HAP-1 (cell line): ENCODE measurements at regions not wholly inside any gene's neighbourhood (a gene's known extent, or its start where the extent isn't known, plus 50 kb on each side); places are given as distances from the start of the nearest gene placed in this dataset.

Experiments
- DNase-seq, 2 experiments: peaks; one replicate each; pipeline ENCODE4 v3.0.0-alpha.2; 2016 to 2020; ENCODE audit warnings: low spot score in 2 of 2
- H3K27me3 ChIP-seq: fragments of 250-450 bp; sonication (Bioruptor Pico); 2 replicates; pipeline ENCODE4 v1.5.1; 2020; ENCODE audit warnings: low read depth, mild to moderate bottlenecking, moderate library complexity
- H3K36me3 ChIP-seq: fragments of 250-450 bp; sonication (Bioruptor Pico); replicated peaks from 2 replicates; pipeline ENCODE4 v1.5.1; 2020; ENCODE audit warnings: mild to moderate bottlenecking
- H3K4me1 ChIP-seq: fragments of 250-450 bp; sonication (Bioruptor Pico); 2 replicates; pipeline ENCODE4 v1.5.1; 2020; ENCODE audit warnings: mild to moderate bottlenecking
- H3K4me3 ChIP-seq: fragments of 250-450 bp; sonication (Bioruptor Pico); 2 replicates; pipeline ENCODE4 v1.5.1; 2020; ENCODE audit warnings: mild to moderate bottlenecking, moderate library complexity
- H3K9me3 ChIP-seq: fragments of 250-450 bp; sonication (Bioruptor Pico); 2 replicates; pipeline ENCODE4 v1.5.1; 2020; ENCODE audit warnings: mild to moderate bottlenecking, moderate library complexity
- in situ Hi-C: fragments of 300-500 bp; cut with MboI; formaldehyde crosslinking; loops from 3 replicates; pipeline ENCODE4 v1.14.3; 2020; ENCODE audit warnings: low sequenced_read_pairs, inconsistent platforms, mixed read lengths

DNA sequence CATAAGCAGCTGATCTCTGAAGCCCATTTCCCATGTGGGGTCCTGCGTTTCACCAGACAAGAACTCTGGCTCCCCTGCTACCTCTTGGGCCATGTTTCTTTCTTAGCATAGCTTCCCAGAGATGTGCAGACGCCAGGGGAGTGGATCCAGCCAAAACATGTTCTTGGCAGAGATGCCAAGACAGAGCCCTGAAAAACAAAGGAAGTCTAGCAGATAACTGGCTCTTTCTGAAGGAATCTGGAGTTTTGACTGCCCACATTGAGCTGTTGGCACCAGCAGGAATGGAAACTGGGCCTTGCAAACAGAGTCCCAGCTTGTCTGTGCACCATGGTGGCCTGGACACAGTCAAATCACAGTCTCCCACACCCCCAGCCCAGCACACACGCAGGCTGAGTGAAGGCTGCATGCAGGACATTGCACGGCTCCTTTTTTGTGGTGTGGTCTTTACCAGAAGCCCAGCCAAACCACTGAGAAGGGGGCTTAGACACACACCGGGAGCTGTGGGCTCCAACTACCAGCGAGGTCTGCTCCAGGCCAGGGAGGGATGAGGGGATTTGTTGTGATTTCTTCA is 114.7 kb downstream of the SNX18 start:
- DNase-seq: no peak
- H3K9me3 ChIP-seq: no peaks in the 10 kb centered on the region
- H3K4me3 ChIP-seq: no peak overlapping the region
- H3K4me1 ChIP-seq: no peaks in the 10 kb centered on the region
- H3K36me3 ChIP-seq: no peaks in the 10 kb centered on the region
- no peaks in the 10 kb centered on the region for H3K27me3 ChIP-seq
- in situ Hi-C loops: no loop called here

- H3K27me3 ChIP-seq: no peaks in the 10 kb centered on the region; the same call in 1 of the 2 replicates
- in situ Hi-C loops: no loop called here
- H3K36me3 ChIP-seq: no peaks in the 10 kb centered on the region
- no peaks in the 10 kb centered on the region for H3K9me3 ChIP-seq
- H3K4me3 ChIP-seq: no peak overlapping the region
- no peak for DNase-seq
- H3K4me1 ChIP-seq: no peaks in the 10 kb centered on the region
These were observed 113.3 kb downstream of the SNX18 start for GRCh38 chr5:54630738-54631359.

DNA sequence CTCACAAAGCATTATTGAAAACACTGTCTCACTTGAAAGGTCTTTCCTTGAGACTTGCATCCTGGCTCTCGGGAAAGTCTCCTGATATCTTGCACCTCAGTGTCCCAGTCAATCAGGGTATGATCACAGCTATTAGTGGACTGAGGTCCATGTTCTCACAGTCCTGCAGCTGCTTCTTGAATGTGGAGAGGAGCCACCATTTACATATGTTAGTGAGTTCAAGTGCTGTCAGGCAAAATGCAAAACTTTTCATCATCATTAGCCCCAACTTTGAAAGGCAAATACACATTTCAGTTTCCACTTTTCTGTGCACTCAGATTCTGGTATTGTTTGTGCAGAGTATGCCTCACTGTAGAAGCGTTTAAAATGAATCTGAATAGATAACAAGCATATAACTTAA is 111.6 kb downstream of the SNX18 start:
- in situ Hi-C loops: no loop called here
- Histone ChIP-seq H3K36me3 (no peaks in the 10 kb centered on the region), H3K4me3 (no peak overlapping the region), H3K4me1 (no peaks in the 10 kb centered on the region), H3K9me3 (no peaks in the 10 kb centered on the region), H3K27me3 (no peaks in the 10 kb centered on the region; the same call in 1 of the 2 replicates)
- no peak for DNase-seq

DNA sequence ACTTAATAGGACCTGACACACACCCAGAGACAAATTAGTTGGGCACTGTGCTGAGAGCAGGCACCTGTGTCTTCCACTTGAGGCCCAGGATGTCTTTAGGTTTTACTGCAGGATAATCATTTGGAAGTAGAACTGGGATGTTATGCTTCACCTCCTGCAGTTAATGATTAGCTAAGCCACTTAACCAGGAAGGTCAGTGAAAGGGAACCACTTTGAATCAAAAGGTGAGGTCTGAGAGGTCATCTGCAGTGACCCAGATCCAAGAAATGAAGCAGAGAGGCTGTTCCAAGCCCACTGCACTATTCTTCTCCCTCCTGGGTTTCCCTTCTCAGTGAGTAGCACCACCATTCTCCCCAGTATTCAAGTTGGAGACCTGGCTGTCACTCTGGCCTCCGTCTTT is 110.5 kb downstream of the SNX18 start:
- no peak for DNase-seq

GRCh38 chr5:54626407-54626806 is 108.8 kb downstream of the SNX18 start:
- H3K9me3 ChIP-seq: no peaks in the 10 kb centered on the region
- no peak for DNase-seq
- H3K4me1 ChIP-seq: no peaks in the 10 kb centered on the region
- no peak overlapping the region for H3K4me3 ChIP-seq
- H3K36me3 ChIP-seq: no peaks in the 10 kb centered on the region
- no peaks in the 10 kb centered on the region; the same call in 1 of the 2 replicates for H3K27me3 ChIP-seq
- in situ Hi-C loops: no loop called here

More for the DNA sequence above, 110.5 kb downstream of the SNX18 start:
- Histone ChIP-seq H3K27me3 (no peaks in the 10 kb centered on the region; the same call in 1 of the 2 replicates), H3K4me1 (no peaks in the 10 kb centered on the region), H3K9me3 (no peaks in the 10 kb centered on the region), H3K4me3 (no peak overlapping the region), H3K36me3 (no peaks in the 10 kb centered on the region)
- in situ Hi-C loops: no loop called here

DNA sequence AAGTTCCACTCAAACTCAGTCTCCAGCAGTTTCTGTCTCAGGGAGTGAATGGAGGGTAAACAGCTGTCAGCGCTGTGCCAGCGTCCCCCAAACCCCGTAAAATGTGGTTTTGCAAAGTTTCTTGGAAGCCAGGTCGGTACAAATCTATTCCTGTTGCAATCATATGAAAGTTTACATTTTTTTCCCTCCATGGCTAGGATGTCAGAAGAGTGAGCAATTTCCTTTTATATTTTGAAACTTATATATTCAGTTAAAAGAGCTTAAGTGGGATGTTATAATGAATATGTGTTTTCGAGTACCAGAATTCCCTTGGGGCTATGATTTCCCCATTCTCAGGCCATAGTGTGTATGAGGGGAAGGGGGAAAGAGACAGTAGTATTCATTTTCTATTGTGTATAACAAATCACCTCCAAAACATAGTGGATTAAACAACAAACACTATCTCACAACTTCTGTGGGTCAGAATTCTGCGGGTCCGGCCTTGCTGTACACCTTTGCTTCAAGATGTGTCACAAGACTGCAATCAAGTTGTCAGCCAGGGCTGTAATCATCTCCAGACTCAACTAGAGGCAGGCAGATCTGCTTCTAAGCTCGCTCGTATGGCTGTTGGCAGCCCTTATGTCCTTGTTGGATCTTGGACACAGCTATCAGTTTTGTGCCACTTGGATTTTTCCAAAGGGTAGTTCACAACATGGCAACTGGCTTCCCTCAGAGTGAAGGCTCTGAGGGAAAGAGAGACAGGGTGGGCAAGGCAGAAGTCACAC is 107.4 kb downstream of the SNX18 start:
- Histone ChIP-seq H3K4me3 (no peak overlapping the region), H3K36me3 (no peaks in the 10 kb centered on the region), H3K9me3 (no peaks in the 10 kb centered on the region), H3K4me1 (no peaks in the 10 kb centered on the region), H3K27me3 (no peaks in the 10 kb centered on the region; the same call in 1 of the 2 replicates)
- no peak for DNase-seq
- in situ Hi-C loops: no loop called here

DNA sequence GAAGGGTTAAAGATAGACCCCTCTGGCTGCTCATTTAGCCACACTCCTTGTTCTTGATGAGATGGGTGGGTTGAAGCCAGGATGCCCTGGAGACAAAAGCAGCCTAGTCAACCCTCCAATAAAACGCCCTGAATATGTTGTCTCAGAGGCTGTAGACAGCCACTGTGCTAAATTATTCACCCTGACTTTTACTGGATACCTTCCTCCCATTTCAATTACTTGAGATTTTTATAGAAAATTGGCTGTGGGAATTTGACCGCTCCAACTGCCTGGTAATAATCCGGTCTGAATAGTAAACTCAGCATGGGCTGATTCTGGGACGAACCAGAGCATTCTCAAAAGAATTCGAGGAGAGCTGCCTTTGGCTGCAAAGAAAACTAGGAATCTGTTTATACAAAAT is 104.2 kb downstream of the SNX18 start:
- Histone ChIP-seq H3K9me3 (no peaks in the 10 kb centered on the region), H3K36me3 (no peaks in the 10 kb centered on the region), H3K27me3 (no peaks in the 10 kb centered on the region; the same call in 1 of the 2 replicates), H3K4me3 (no peak overlapping the region), H3K4me1 (no peaks in the 10 kb centered on the region; the same call in 1 of the 2 replicates)
- in situ Hi-C loops: no loop called here
- DNase-seq: no peak

DNA sequence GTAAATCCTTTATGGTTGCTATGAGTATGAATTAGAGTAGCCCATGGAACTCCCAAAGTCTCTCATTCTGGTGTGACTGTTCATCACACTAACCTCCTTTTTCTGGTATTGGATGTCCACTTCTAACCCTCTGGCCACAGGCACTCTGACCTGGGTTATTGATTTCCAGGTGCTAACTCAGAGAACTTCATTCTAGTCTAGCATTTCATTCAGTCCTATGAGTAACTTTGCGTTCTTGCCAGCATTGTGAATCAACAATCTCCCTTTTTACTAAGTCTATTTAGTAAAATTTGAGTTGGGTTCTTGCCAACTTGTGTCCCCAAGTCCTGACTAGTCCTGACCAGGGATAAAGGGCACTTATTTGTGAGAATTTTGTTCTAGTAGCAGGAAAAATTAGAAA is 103.5 kb downstream of the SNX18 start:
- no peak for DNase-seq
- Histone ChIP-seq H3K4me1 (no peaks in the 10 kb centered on the region; the same call in 1 of the 2 replicates), H3K27me3 (no peaks in the 10 kb centered on the region; the same call in 1 of the 2 replicates), H3K36me3 (no peaks in the 10 kb centered on the region), H3K4me3 (no peak overlapping the region), H3K9me3 (no peaks in the 10 kb centered on the region)
- in situ Hi-C loops: no loop called here

GRCh38 chr5:54620141-54620933 is 102.8 kb downstream of the SNX18 start:
- Histone ChIP-seq H3K27me3 (no peaks in the 10 kb centered on the region), H3K4me3 (no peak overlapping the region), H3K9me3 (no peaks in the 10 kb centered on the region), H3K36me3 (no peaks in the 10 kb centered on the region), H3K4me1 (no peaks in the 10 kb centered on the region; the same call in 1 of the 2 replicates)
- in situ Hi-C loops: no loop called here
- no peak for DNase-seq

DNA sequence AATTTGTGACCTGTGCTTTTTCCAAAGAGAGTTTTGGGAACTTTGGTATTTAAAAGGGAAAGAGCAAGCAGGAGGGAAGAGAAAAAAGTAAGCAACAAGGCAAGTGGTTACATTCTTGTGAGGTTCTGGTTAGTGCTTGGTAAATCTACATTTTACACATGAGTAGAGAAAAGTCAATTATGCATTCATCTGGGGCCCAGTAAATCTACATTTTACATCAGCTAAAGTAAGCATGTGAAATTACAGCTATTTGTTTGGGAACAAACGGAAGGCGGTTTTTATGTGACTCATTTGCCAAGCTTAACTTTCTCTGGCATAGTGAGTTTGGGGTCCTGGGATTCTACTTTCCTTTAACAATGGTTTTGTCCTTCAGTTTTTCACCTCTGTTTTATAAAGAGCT is 102.2 kb downstream of the SNX18 start:
- DNase-seq: no peak
- in situ Hi-C loops: no loop called here
- Histone ChIP-seq H3K4me3 (no peak overlapping the region), H3K4me1 (no peaks in the 10 kb centered on the region; the same call in 1 of the 2 replicates), H3K36me3 (no peaks in the 10 kb centered on the region), H3K27me3 (no peaks in the 10 kb centered on the region), H3K9me3 (no peaks in the 10 kb centered on the region)

DNA sequence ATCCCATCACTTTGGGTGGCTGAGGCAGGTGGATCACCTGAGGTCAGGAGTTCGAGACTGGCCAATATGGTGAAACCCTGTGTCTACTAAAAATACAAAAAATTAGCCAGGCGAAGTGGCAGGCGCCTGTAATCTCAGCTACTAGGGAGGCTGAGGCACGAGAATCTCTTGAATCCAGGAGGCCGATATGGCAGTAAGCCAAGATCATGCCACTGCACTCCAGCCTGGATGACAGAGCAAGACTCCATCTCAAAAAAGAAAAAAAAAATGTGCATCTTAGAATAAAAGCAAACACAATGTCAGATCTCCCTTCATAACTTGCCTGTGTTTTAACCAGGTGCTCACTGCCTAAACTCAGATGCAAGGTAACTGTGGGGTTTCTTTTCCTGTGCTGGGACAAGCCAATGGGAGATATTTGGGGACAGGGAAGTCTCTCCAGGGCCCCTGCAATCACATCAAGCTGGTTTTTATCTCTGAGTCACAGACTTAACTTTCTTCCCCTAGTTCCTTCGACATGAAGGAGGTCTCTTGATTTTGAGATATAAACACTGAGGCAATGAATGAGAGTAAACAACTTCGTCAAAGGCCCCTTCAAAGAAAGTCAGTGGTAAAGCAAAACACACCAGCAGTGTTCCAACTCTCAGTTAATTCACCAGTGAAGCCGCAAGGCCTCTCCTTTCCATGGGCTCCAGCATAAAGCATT is 99.1 kb downstream of the SNX18 start:
- no peak for DNase-seq
- in situ Hi-C loops: no loop called here
- Histone ChIP-seq H3K27me3 (no peaks in the 10 kb centered on the region), H3K4me3 (no peak overlapping the region), H3K36me3 (no peaks in the 10 kb centered on the region), H3K4me1 (no peaks in the 10 kb centered on the region; the same call in 1 of the 2 replicates), H3K9me3 (no peaks in the 10 kb centered on the region)

GRCh38 chr5:54616031-54616430 is 98.5 kb downstream of the SNX18 start:
- in situ Hi-C loops: no loop called here
- H3K9me3 ChIP-seq: no peaks in the 10 kb centered on the region
- H3K4me3 ChIP-seq: no peak overlapping the region
- no peaks in the 10 kb centered on the region for H3K36me3 ChIP-seq
- no peak for DNase-seq
- no peaks in the 10 kb centered on the region for H3K27me3 ChIP-seq
- H3K4me1 ChIP-seq: no peaks in the 10 kb centered on the region; the same call in 1 of the 2 replicates

GRCh38 chr5:54615381-54615780 is 97.8 kb downstream of the SNX18 start:
- no peak for DNase-seq
- H3K27me3 ChIP-seq: no peaks in the 10 kb centered on the region
- in situ Hi-C loops: no loop called here

More at GRCh38 chr5:54615381-54615780, 97.8 kb downstream of the SNX18 start:
- Histone ChIP-seq H3K4me3 (no peak overlapping the region), H3K4me1 (no peaks in the 10 kb centered on the region; the same call in 1 of the 2 replicates), H3K9me3 (no peaks in the 10 kb centered on the region), H3K36me3 (no peaks in the 10 kb centered on the region)
